ENCODE measurements at regions not wholly inside any gene's neighbourhood (a gene's known extent, or its start where the extent isn't known, plus 50 kb on each side); places are given as distances from the start of the nearest gene placed in this dataset.

DNA sequence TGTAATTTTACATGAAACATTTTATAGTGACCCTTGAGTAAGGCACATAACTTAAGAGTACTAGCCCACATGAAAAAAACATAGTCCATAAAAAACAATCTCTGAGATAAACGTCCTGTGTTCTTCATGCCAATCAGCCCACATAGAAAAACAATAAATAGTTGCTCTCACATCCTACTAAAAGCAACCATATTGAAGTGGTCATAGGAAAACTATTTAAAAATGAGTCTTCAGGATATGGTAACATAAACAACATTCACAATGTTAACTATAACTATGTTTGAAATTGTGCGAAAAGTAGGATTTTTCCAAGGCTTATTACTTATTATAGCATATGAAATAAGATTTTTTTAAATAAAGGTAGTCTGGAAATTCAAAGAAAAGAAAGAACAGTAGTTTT lies 77.1 kb upstream of the EPHA5 start:
- H3K27me3 ChIP-seq (ENCODE audit: control insufficient read depth, insufficient read depth, low read length), result no peaks in the 10 kb centered on the region
- H3K9me3 ChIP-seq (ENCODE audit: control insufficient read depth, insufficient read depth, low read length), result no peaks in the 10 kb centered on the region
- no peak overlapping the region for H3K9ac ChIP-seq (ENCODE audit: low read depth, low read length)
- H3K4me1 ChIP-seq (ENCODE audit: control insufficient read depth, insufficient read depth, low read length), result no peaks in the 10 kb centered on the region
- no peak overlapping the region for H3K27ac ChIP-seq (ENCODE audit: low read depth, low read length)
- no peaks in the 10 kb centered on the region for H3K36me3 ChIP-seq (ENCODE audit: control insufficient read depth, insufficient read depth, low read length)
- H3K4me3 ChIP-seq (ENCODE audit: low read depth, low read length), result no peak overlapping the region

DNA sequence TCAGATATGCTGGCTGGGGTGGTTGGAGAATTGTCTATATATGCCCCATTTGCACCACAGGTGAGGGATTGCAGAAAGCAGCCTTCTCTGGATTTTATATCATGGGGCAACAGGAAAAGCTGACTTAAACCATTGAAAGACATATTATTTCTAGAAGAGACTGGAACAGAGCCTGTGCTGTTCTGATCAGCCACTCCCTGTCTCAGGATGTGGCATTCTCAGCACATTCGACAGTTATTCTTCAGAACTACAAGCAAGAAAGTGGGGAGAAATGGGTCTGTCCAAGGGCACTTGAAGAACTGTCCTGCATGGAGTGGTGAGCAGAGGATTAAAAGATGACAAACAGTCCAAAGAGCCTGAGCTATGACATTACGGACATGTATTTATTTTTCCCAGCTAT lies 67.8 kb upstream of the EPHA5 start:
- H3K36me3 ChIP-seq (ENCODE audit: control insufficient read depth, insufficient read depth, low read length), result no peaks in the 10 kb centered on the region

DNA sequence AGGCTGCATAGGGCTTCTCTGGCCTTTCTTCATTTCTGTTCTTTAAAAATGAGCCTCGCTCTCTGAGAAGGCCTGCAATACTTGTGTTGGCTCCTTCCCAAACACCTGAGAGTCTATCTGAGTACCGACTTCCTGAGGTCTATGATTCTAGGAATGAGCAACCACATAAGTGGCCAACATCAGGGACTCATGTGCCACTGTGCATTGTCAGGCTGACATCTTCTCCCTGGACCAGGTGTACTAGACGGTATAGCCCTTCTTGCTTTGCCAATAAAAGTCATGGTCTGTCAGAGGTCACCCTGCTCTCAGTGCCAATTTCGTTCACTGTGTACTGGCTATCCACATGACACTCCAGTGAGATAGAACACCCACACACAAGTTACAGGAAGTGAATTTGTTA lies 67.4 kb upstream of the EPHA5 start:
- H3K27ac ChIP-seq (ENCODE audit: low read depth, low read length), result no peak overlapping the region
- H3K9ac ChIP-seq (ENCODE audit: low read depth, low read length), result no peak overlapping the region
- no peaks in the 10 kb centered on the region for H3K27me3 ChIP-seq (ENCODE audit: control insufficient read depth, insufficient read depth, low read length)
- no peak overlapping the region for H3K4me3 ChIP-seq (ENCODE audit: low read depth, low read length)
- H3K36me3 ChIP-seq (ENCODE audit: control insufficient read depth, insufficient read depth, low read length), result no peaks in the 10 kb centered on the region
- H3K9me3 ChIP-seq (ENCODE audit: control insufficient read depth, insufficient read depth, low read length), result no peaks in the 10 kb centered on the region
- H3K4me1 ChIP-seq (ENCODE audit: control insufficient read depth, insufficient read depth, low read length), result no peaks in the 10 kb centered on the region

More for the DNA sequence above, 67.8 kb upstream of the EPHA5 start:
- Histone ChIP-seq H3K4me3 (ENCODE audit: low read depth, low read length) (no peak overlapping the region), H3K27me3 (ENCODE audit: control insufficient read depth, insufficient read depth, low read length) (no peaks in the 10 kb centered on the region), H3K27ac (ENCODE audit: low read depth, low read length) (no peak overlapping the region), H3K9ac (ENCODE audit: low read depth, low read length) (no peak overlapping the region), H3K4me1 (ENCODE audit: control insufficient read depth, insufficient read depth, low read length) (no peaks in the 10 kb centered on the region), H3K9me3 (ENCODE audit: control insufficient read depth, insufficient read depth, low read length) (no peaks in the 10 kb centered on the region)

DNA sequence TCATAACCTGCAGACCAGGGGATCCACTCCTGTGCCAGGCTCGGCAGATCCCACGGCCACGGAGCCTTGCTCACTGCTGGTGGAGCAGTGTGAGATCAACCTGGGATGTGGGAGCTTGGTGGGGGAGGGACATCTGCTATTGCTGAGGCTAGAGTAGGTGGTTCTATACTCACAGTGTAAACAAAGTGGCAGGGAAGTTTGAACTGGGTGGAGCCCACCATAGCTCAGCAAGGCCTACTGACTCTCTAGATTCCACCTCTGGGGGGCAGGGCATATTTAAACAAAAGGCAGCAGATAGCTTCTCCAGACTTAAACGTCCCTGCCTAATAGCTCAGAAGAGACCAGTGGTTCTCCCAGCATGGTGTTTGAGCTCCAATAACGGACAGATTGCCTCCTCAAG lies 54.7 kb upstream of the EPHA5 start:
- H3K27ac ChIP-seq (ENCODE audit: low read depth, low read length), result no peak overlapping the region
- no peak overlapping the region for H3K4me3 ChIP-seq (ENCODE audit: low read depth, low read length)
- no peaks in the 10 kb centered on the region for H3K36me3 ChIP-seq (ENCODE audit: control insufficient read depth, insufficient read depth, low read length)
- no peaks in the 10 kb centered on the region for H3K4me1 ChIP-seq (ENCODE audit: control insufficient read depth, insufficient read depth, low read length)
- no peak overlapping the region for H3K9ac ChIP-seq (ENCODE audit: low read depth, low read length)
- H3K9me3 ChIP-seq (ENCODE audit: control insufficient read depth, insufficient read depth, low read length), result no peaks in the 10 kb centered on the region
- no peaks in the 10 kb centered on the region for H3K27me3 ChIP-seq (ENCODE audit: control insufficient read depth, insufficient read depth, low read length)

Measured in HUES48 (cell line).